Loucy (cell line): ENCODE measurements at regions not wholly inside any gene's neighbourhood (a gene's known extent, or its start where the extent isn't known, plus 50 kb on each side); places are given as distances from the start of the nearest gene placed in this dataset.

ENCODE experiments used
- H2AFZ ChIP-seq: fragments of 200-600 bp; sonication (generic); 2 replicates; pipeline ENCODE4 v1.6.0; 2016; ENCODE audit warnings: antibody characterized with exemption, mild to moderate bottlenecking, low read length, moderate library complexity
- H3F3A ChIP-seq: fragments of 200-600 bp; 2 replicates; pipeline ENCODE4 v1.6.0; 2016; ENCODE audit warnings: antibody characterized with exemption, low read depth, mild to moderate bottlenecking
- H3K27me3 ChIP-seq: fragments of 200-600 bp; sonication (generic); 2 replicates; pipeline ENCODE4 v1.6.1; 2014; ENCODE audit warnings: low read length, mild to moderate bottlenecking; ENCODE audit not compliant: insufficient read depth, poor library complexity, severe bottlenecking
- H3K36me3 ChIP-seq: fragments of 200-600 bp; sonication (generic); 2 replicates; pipeline ENCODE4 v1.6.1; 2016; ENCODE audit warnings: low read length; ENCODE audit not compliant: insufficient read depth
- H3K4me1 ChIP-seq: fragments of 200-600 bp; sonication (generic); 2 replicates; pipeline ENCODE4 v1.5.1; 2014; ENCODE audit warnings: low read length, mild to moderate bottlenecking; ENCODE audit not compliant: insufficient read depth, poor library complexity, severe bottlenecking
- H3K4me2 ChIP-seq: fragments of 200-600 bp; sonication (generic); 2 replicates; pipeline ENCODE4 v1.6.0; 2014; ENCODE audit warnings: antibody characterized with exemption, low read length, low read depth, mild to moderate bottlenecking; ENCODE audit not compliant: poor library complexity, severe bottlenecking
- H3K4me3 ChIP-seq: fragments of 200-600 bp; sonication (generic); 2 replicates; pipeline ENCODE4 v1.5.1; 2014; ENCODE audit warnings: low read length, mild to moderate bottlenecking, mixed read lengths; ENCODE audit not compliant: poor library complexity, severe bottlenecking
- H3K79me2 ChIP-seq: fragments of 200-600 bp; sonication (generic); 2 replicates; pipeline ENCODE4 v1.6.1; 2014; ENCODE audit warnings: low read length; ENCODE audit not compliant: insufficient read depth
- H3K9ac ChIP-seq: fragments of 200-600 bp; sonication (generic); 2 replicates; pipeline ENCODE4 v1.6.0; 2014; ENCODE audit warnings: mild to moderate bottlenecking, low read depth, low read length, moderate library complexity; ENCODE audit not compliant: poor library complexity, severe bottlenecking
- H3K9me2 ChIP-seq: fragments of 200-600 bp; sonication (generic); replicated peaks from 2 replicates; pipeline ENCODE4 v1.6.1; 2016; ENCODE audit warnings: low read depth, low read length, mixed read lengths
- H3K9me3 ChIP-seq: fragments of 200-600 bp; sonication (generic); 2 replicates; pipeline ENCODE4 v1.6.1; 2014; ENCODE audit warnings: mild to moderate bottlenecking, antibody characterized with exemption, low read length, low read depth; ENCODE audit not compliant: insufficient read depth
- H4K20me1 ChIP-seq: fragments of 200-600 bp; sonication (generic); 2 replicates; pipeline ENCODE4 v1.6.0; 2014; ENCODE audit warnings: antibody characterized with exemption, low read length, mild to moderate bottlenecking; ENCODE audit not compliant: insufficient read depth, poor library complexity, severe bottlenecking
- EZH2phosphoT487 ChIP-seq: fragments of 200-600 bp; IDR thresholded peaks from 2 replicates; pipeline ENCODE4 v1.6.1; 2018; ENCODE audit warnings: antibody characterized with exemption, mild to moderate bottlenecking, moderate library complexity, borderline replicate concordance
- TF ChIP-seq, protein P1 (sequence below): fragments of 200-600 bp; sonication (generic); conservative IDR thresholded peaks from 2 replicates; pipeline ENCODE4 v1.5.1; 2014; ENCODE audit warnings: mild to moderate bottlenecking, antibody characterized with exemption, low read length

DNA sequence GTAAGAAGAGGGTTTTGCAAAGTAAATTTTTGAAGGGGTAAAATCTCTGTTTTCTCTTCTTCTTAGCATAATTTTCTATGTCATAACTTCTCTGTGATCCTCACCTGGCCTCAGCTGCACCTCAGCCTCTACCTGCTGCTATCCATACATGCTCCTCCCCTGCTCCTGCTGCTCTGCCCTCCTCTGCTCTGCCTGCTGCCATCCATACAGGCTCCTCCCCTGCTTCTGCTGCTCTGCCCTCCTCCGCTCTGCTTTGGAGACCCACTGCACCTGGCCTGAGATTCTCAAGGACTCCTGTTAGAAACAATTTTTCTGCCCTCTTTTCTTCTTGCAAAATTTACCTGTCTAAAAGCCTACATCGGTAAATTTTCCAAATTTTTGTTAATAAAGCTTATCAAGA, 388.6 kb upstream of the PITX2 start:
- no peaks in the 10 kb centered on the region for H3K27me3 ChIP-seq
- TF ChIP-seq, protein P1, sequence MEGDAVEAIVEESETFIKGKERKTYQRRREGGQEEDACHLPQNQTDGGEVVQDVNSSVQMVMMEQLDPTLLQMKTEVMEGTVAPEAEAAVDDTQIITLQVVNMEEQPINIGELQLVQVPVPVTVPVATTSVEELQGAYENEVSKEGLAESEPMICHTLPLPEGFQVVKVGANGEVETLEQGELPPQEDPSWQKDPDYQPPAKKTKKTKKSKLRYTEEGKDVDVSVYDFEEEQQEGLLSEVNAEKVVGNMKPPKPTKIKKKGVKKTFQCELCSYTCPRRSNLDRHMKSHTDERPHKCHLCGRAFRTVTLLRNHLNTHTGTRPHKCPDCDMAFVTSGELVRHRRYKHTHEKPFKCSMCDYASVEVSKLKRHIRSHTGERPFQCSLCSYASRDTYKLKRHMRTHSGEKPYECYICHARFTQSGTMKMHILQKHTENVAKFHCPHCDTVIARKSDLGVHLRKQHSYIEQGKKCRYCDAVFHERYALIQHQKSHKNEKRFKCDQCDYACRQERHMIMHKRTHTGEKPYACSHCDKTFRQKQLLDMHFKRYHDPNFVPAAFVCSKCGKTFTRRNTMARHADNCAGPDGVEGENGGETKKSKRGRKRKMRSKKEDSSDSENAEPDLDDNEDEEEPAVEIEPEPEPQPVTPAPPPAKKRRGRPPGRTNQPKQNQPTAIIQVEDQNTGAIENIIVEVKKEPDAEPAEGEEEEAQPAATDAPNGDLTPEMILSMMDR: no peak
- TF ChIP-seq EZH2phosphoT487: no peak
- no peaks in the 10 kb centered on the region for H3K9me3 ChIP-seq
- H2AFZ ChIP-seq: no peak overlapping the region
- H3K4me2 ChIP-seq: no peak overlapping the region
- no peaks in the 10 kb centered on the region for H3K4me1 ChIP-seq
- no peaks in the 10 kb centered on the region for H3K36me3 ChIP-seq
- H3K4me3 ChIP-seq: no peak overlapping the region
- H3F3A ChIP-seq: no peaks in the 10 kb centered on the region
- no peaks in the 10 kb centered on the region for H3K79me2 ChIP-seq
- no peak overlapping the region for H3K9ac ChIP-seq
- no peaks in the 10 kb centered on the region for H4K20me1 ChIP-seq
- no peaks in the 10 kb centered on the region for H3K9me2 ChIP-seq

DNA sequence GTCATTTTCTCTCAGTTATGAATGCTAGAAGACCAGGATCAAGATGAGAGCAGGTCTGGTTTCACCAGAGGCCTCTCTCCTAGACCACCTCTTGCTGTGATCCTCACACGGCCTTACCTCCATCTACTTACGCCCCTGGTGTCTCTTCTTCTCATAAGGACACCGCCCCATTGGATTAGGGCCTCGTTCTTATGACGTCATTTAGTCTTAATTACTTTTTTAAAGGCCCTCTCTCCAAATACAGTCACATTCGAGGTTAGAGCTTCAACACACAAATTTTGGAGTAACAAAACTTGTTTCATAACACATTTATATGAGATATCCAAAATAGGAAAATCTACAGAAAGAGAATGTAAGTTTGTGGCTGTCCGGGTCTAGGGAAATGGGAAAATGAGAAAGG, 391.0 kb upstream of the PITX2 start:
- H3K4me3 ChIP-seq: no peak overlapping the region
- H3K4me2 ChIP-seq: no peak overlapping the region
- H3F3A ChIP-seq: no peaks in the 10 kb centered on the region
- no peak overlapping the region for H3K9ac ChIP-seq
- no peak overlapping the region for H2AFZ ChIP-seq
- no peaks in the 10 kb centered on the region for H3K79me2 ChIP-seq
- no peak for TF ChIP-seq EZH2phosphoT487
- TF ChIP-seq, protein P1: no peak
- no peaks in the 10 kb centered on the region for H3K4me1 ChIP-seq
- H3K36me3 ChIP-seq: no peaks in the 10 kb centered on the region
- no peaks in the 10 kb centered on the region for H3K9me3 ChIP-seq
- no peaks in the 10 kb centered on the region for H4K20me1 ChIP-seq
- H3K27me3 ChIP-seq: no peaks in the 10 kb centered on the region
- no peaks in the 10 kb centered on the region for H3K9me2 ChIP-seq

DNA sequence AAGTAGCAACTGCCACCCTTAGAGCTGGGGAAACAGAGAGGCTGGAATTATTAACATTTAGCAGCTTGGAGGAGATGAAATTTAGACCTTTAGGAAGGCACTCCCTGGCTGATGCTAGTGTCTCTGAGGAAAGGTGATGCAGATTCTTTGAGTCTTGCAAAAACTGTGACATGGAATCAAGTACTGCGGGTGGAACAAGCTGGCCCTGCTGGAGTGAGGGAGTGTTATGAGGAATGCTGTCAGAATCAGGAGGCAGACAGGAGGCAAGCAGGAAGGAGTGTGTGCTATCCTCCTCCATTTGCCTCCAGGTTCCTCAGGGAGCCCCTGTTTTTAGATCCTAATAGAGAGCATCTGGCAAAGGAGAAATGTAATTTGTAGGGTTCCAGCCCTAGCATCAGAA, 391.7 kb upstream of the PITX2 start:
- Histone ChIP-seq H3K9ac (no peak overlapping the region), H3K27me3 (no peaks in the 10 kb centered on the region), H2AFZ (no peak overlapping the region), H3K4me2 (no peak overlapping the region), H3F3A (no peaks in the 10 kb centered on the region), H3K9me2 (no peaks in the 10 kb centered on the region), H4K20me1 (no peaks in the 10 kb centered on the region), H3K9me3 (no peaks in the 10 kb centered on the region), H3K79me2 (no peaks in the 10 kb centered on the region), H3K4me1 (no peaks in the 10 kb centered on the region), H3K4me3 (no peak overlapping the region), H3K36me3 (no peaks in the 10 kb centered on the region)
- TF ChIP-seq, protein P1: no peak
- TF ChIP-seq EZH2phosphoT487: no peak
